ENCODE measurements at regions not wholly inside any gene's neighbourhood (a gene's known extent, or its start where the extent isn't known, plus 50 kb on each side); places are given as distances from the start of the nearest gene placed in this dataset.
"Not testable (repeated sequence)": the region's sequence is repeated elsewhere in the genome, so short reads cannot be mapped to it uniquely, and the experiment has no call there.

DNA sequence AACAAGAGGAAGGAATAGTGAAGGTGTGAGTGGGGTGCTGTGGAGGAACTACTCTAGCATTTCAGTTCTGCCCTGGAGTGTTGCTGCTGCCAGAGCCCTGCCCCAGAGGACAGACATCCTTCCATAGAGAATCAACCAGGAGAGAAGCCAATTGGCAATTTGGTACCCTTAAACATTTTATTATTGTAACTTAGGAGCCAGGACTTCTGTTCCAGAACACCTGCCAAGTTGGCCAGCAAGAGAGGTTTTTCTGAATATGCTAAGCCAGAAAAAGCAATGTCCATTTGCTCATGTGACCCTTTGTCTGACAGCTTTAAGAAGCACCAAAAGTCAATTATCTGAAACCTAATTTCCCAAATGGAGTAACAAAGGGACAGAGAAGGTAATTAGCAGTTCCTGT lies 264.9 kb downstream of the MEX3B start:
- no peaks in the 10 kb centered on the region for H3K27me3 ChIP-seq
- DNase-seq: no peak
- TF ChIP-seq, protein P1, sequence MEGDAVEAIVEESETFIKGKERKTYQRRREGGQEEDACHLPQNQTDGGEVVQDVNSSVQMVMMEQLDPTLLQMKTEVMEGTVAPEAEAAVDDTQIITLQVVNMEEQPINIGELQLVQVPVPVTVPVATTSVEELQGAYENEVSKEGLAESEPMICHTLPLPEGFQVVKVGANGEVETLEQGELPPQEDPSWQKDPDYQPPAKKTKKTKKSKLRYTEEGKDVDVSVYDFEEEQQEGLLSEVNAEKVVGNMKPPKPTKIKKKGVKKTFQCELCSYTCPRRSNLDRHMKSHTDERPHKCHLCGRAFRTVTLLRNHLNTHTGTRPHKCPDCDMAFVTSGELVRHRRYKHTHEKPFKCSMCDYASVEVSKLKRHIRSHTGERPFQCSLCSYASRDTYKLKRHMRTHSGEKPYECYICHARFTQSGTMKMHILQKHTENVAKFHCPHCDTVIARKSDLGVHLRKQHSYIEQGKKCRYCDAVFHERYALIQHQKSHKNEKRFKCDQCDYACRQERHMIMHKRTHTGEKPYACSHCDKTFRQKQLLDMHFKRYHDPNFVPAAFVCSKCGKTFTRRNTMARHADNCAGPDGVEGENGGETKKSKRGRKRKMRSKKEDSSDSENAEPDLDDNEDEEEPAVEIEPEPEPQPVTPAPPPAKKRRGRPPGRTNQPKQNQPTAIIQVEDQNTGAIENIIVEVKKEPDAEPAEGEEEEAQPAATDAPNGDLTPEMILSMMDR (IDR thresholded peaks at IDR 0.05; ENCODE audit: low read depth, low read length): no peak

DNA sequence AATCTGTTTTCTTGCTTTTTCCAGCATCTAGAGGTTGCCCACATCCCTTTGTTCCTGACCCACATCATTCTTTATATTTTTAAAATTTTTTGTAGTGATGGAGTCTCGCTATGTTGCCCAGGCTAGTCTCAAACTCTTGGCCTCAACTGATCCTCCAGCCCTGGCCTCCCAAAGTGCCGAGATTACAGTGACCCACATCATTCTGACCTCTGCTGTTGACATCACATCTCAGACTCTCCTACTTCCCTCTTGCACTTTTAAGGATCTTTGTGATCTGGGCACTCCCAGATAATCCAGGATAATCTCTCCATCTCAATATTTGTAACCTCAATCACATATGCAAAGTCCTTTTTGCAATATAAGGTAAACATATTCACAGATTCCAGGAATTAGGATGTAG lies 266.6 kb downstream of the MEX3B start:
- H3K36me3 ChIP-seq: no peaks in the 10 kb centered on the region
- no peak for DNase-seq
- H3K9me3 ChIP-seq: no peaks in the 10 kb centered on the region
- TF ChIP-seq, protein P1 (IDR thresholded peaks at IDR 0.05; ENCODE audit: low read depth, low read length): no peak
- no peak overlapping the region for H3K4me3 ChIP-seq (ENCODE audit: low read depth, low read length)
- no peaks in the 10 kb centered on the region for H3K27me3 ChIP-seq
- H3K4me1 ChIP-seq: no peaks in the 10 kb centered on the region

More for the DNA sequence above, 264.9 kb downstream of the MEX3B start:
- Histone ChIP-seq H3K4me1 (no peaks in the 10 kb centered on the region), H3K36me3 (no peaks in the 10 kb centered on the region), H3K4me3 (ENCODE audit: low read depth, low read length) (no peak overlapping the region), H3K9me3 (no peaks in the 10 kb centered on the region)

DNA sequence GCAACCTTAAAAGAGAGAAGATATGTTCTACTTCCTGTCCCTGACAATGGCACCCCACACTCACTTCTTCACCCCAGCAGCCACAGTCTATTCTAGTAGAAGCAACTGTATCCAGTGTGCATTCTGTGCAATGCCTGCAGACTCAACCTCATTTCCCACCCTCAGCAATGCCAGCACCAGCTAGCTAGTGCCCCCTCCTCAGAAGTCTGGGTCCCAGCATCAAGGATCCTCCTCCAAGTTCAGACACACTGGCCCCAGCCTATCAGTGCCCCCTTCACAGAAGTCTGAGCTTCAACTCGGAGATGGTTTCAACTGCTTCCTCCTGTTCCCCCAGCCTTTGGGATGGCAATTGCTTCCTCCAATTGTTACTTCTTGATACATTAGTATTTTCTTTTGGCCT lies 268.3 kb downstream of the MEX3B start:
- DNase-seq: no peak
- TF ChIP-seq, protein P1 (IDR thresholded peaks at IDR 0.05; ENCODE audit: low read depth, low read length): no peak
- Histone ChIP-seq H3K9me3 (no peaks in the 10 kb centered on the region), H3K4me3 (ENCODE audit: low read depth, low read length) (no peak overlapping the region), H3K4me1 (no peaks in the 10 kb centered on the region), H3K36me3 (no peaks in the 10 kb centered on the region), H3K27me3 (no peaks in the 10 kb centered on the region)

DNA sequence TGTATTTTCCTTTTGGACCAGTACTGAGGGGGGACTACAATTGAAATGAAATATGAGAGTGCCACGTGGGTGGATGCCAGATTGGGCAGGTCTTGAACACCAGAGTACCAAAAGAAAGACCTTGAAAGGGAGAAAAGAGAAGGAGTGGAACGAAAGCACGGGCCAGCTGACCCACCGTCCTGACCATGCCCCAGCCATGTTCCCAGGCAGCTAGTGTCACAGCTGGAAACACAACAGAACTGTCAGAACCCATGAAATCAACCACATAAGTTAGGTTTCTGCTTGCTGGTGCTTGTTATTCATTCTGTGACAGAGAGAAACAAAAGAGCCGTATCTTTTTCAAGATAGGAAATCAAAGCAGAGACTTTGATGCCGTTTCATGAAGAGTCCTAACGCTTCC lies 268.8 kb downstream of the MEX3B start:
- no peaks in the 10 kb centered on the region for H3K27me3 ChIP-seq
- no peak for DNase-seq
- TF ChIP-seq, protein P1 (IDR thresholded peaks at IDR 0.05; ENCODE audit: low read depth, low read length): no peak
- H3K4me3 ChIP-seq (ENCODE audit: low read depth, low read length): no peak overlapping the region
- no peaks in the 10 kb centered on the region for H3K4me1 ChIP-seq
- H3K36me3 ChIP-seq: no peaks in the 10 kb centered on the region
- H3K9me3 ChIP-seq: no peaks in the 10 kb centered on the region

DNA sequence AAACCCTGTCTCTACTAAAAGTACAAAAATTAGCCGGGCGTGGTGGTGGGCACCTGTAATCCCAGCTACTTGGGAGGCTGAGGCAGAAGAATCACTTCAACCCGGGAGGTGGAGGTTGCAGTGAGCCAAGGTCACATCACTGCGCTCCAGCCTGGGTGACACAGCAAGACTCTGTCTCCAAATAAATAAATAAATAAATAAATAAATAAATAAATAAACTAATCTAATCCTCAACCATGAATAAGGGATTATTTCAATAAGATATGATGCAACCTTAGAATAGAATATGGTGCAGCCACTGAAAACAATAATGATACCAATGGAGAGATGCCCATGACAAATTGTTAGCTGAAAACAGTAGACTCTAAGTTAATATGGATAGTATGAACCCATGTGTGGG lies 270.0 kb downstream of the MEX3B start:
- H3K9me3 ChIP-seq; H3K4me3 ChIP-seq (ENCODE audit: low read depth, low read length); H3K27me3 ChIP-seq; DNase-seq; H3K36me3 ChIP-seq; H3K4me1 ChIP-seq: not testable (repeated sequence)

DNA sequence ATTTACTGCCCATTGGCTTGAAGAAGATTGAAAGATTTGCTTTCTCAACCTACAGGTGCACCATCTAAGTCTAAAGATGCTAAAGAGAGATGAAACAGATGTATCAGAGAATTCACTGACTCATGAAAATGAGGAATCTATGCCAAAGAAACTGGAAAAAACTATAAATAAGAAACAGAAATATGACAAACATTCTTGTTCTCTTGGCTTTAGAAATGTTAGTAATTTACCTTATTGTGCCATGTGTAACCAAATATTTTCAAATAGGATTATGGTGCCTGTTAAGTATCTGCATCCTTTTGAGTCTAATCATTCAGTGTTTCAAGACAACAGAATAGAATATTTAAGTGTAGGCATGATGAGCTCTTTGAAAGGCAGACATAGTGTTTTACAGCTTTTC lies 271.5 kb downstream of the MEX3B start:
- TF ChIP-seq, protein P1 (IDR thresholded peaks at IDR 0.05; ENCODE audit: low read depth, low read length): no peak
- DNase-seq: no peak
- Histone ChIP-seq H3K4me1 (no peaks in the 10 kb centered on the region), H3K36me3 (no peaks in the 10 kb centered on the region), H3K4me3 (ENCODE audit: low read depth, low read length) (no peak overlapping the region), H3K27me3 (no peaks in the 10 kb centered on the region), H3K9me3 (no peaks in the 10 kb centered on the region)

DNA sequence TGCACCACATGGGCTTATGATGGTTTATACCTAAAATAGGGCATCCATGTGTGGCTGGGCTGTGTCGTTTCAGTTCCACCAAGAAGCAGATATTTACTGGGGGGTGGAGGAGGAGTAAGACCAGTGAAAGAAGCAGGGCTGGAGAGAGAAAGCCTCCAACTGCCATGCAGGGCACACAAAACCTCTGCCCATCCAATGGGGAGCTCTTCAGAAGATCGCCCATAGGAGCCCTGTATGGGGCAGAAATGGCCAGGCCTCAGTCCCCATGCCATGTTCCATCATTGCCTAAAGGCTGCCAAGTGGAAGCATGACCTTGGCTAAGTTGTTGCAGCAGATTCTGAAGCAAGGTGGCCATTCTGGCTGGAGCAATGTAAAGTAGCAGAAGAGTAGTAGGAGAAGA lies 277.0 kb downstream of the MEX3B start:
- no peak for DNase-seq
- H3K36me3 ChIP-seq: no peaks in the 10 kb centered on the region
- TF ChIP-seq, protein P1 (IDR thresholded peaks at IDR 0.05; ENCODE audit: low read depth, low read length): no peak
- no peaks in the 10 kb centered on the region for H3K27me3 ChIP-seq
- H3K9me3 ChIP-seq: no peaks in the 10 kb centered on the region
- no peak overlapping the region for H3K4me3 ChIP-seq (ENCODE audit: low read depth, low read length)
- H3K4me1 ChIP-seq: no peaks in the 10 kb centered on the region
